HG03575 (cell line): ENCODE measurements at regions not wholly inside any gene's neighbourhood (a gene's known extent, or its start where the extent isn't known, plus 50 kb on each side); places are given as distances from the start of the nearest gene placed in this dataset.
"Not testable (repeated sequence)": the region's sequence is repeated elsewhere in the genome, so short reads cannot be mapped to it uniquely, and the experiment has no call there.

Source experiments
- ATAC-seq: cut with Tn5 transposase; IDR thresholded peaks from one replicate; pipeline ENCODE4 v1.9.1; 2021; ENCODE audit not compliant: unreplicated experiment, insufficient number of reproducible peaks, low FRiP score; ENCODE audit errors: extremely low read depth

- no peak for ATAC-seq
Measured at GRCh38 chr2:195442458-195443175, 214.4 kb upstream of the SLC39A10 start.

- ATAC-seq: no peak
Measured at GRCh38 chr2:195438692-195439091, 218.3 kb upstream of the SLC39A10 start.

GRCh38 chr2:195437521-195437920 is 219.5 kb upstream of the SLC39A10 start:
- no peak for ATAC-seq

- ATAC-seq: no peak
Measured at GRCh38 chr2:195434346-195434745, 222.7 kb upstream of the SLC39A10 start.

- not testable (repeated sequence) for ATAC-seq
Measured at GRCh38 chr2:195433729-195434128, 223.3 kb upstream of the SLC39A10 start.

- ATAC-seq: no peak
Measured at GRCh38 chr2:195428673-195429072, 228.4 kb upstream of the SLC39A10 start.

- no peak for ATAC-seq
Measured at GRCh38 chr2:195425328-195425727, 231.7 kb upstream of the SLC39A10 start.

GRCh38 chr2:195419033-195419432 is 238.0 kb upstream of the SLC39A10 start:
- ATAC-seq: no peak

- ATAC-seq: no peak
Measured at GRCh38 chr2:195414537-195415100, 242.4 kb upstream of the SLC39A10 start.

GRCh38 chr2:195413944-195414343 is 243.1 kb upstream of the SLC39A10 start:
- ATAC-seq: no peak

- no peak for ATAC-seq
Measured at GRCh38 chr2:195413422-195413821, 243.6 kb upstream of the SLC39A10 start.

GRCh38 chr2:195411219-195411687 is 245.8 kb upstream of the SLC39A10 start:
- no peak for ATAC-seq

- ATAC-seq: no peak
Measured at GRCh38 chr2:195410074-195410671, 246.9 kb upstream of the SLC39A10 start.

- ATAC-seq: no peak
Measured at GRCh38 chr2:195408811-195409210, 248.2 kb upstream of the SLC39A10 start.

- ATAC-seq: no peak
Measured at GRCh38 chr2:195408196-195408595, 248.8 kb upstream of the SLC39A10 start.

GRCh38 chr2:195407783-195408182 is 249.2 kb upstream of the SLC39A10 start:
- no peak for ATAC-seq

GRCh38 chr2:195406886-195407603 is 250.0 kb upstream of the SLC39A10 start:
- no peak for ATAC-seq

GRCh38 chr2:195404651-195405050 is 252.4 kb upstream of the SLC39A10 start:
- ATAC-seq: no peak

- no peak for ATAC-seq
Measured at GRCh38 chr2:195396479-195396878, 260.5 kb upstream of the SLC39A10 start.

- ATAC-seq: no peak
Measured at GRCh38 chr2:195395362-195395761, 261.7 kb upstream of the SLC39A10 start.
